H1 (cell line): ENCODE measurements at regions not wholly inside any gene's neighbourhood (a gene's known extent, or its start where the extent isn't known, plus 50 kb on each side); places are given as distances from the start of the nearest gene placed in this dataset.
"Not testable (repeated sequence)": the region's sequence is repeated elsewhere in the genome, so short reads cannot be mapped to it uniquely, and the experiment has no call there.

Experiments
- CTCF ChIA-PET: fragments of 300-600 bp; sonication (Branson Sonifier 250); formaldehyde crosslinking; loops from one replicate; lab custom pipeline; 2021; ENCODE audit not compliant: partially characterized antibody; lab: Charles Lee
- POLR2A ChIA-PET: fragments of 300-600 bp; sonication (Branson Sonifier 250); formaldehyde crosslinking; loops from one replicate; lab custom pipeline; 2021; ENCODE audit warnings: inconsistent platforms; ENCODE audit not compliant: partially characterized antibody; lab: Charles Lee
- DNase-seq, 2 experiments: peaks; one replicate each; pipeline versions ENCODE4 v3.0.0 to v3.0.0-alpha.2; 2010 to 2022; ENCODE audit warnings: low spot score in 2 of 2, low read depth in 1 of 2, mixed read lengths in 1 of 2
- FAIRE-seq: peaks from 2 replicates; lab custom pipeline; 2011; peaks lifted over from hg19 to GRCh38; lab: Jason Lieb, UNC
- H2AFZ ChIP-seq: 2 replicates; pipeline ENCODE4 v1.8.1; 2012; ENCODE audit warnings: low read length, inconsistent platforms
- H2AK5ac ChIP-seq: 2 replicates; pipeline ENCODE4 v1.6.1; 2013; ENCODE audit warnings: low read depth, low read length
- H2BK120ac ChIP-seq: replicated peaks from 2 replicates; pipeline ENCODE3; 2013; ENCODE audit warnings: low read depth, low read length, inconsistent platforms
- H2BK12ac ChIP-seq: 2 replicates; pipeline ENCODE4 v1.6.1; 2013; ENCODE audit warnings: low read depth, low read length
- H2BK15ac ChIP-seq: 2 replicates; pipeline ENCODE4 v1.6.1; 2013; ENCODE audit warnings: low read length
- H2BK20ac ChIP-seq: 2 replicates; pipeline ENCODE4 v1.6.1; 2013; ENCODE audit warnings: low read length
- H2BK5ac ChIP-seq: 2 replicates; pipeline ENCODE4 v1.6.1; 2013; ENCODE audit warnings: low read depth, low read length
- H3K14ac ChIP-seq: 2 replicates; pipeline ENCODE4 v1.6.1; 2013; ENCODE audit warnings: inconsistent platforms; ENCODE audit not compliant: insufficient read length
- H3K18ac ChIP-seq: 2 replicates; pipeline ENCODE4 v1.6.1; 2013; ENCODE audit warnings: low read length; ENCODE audit errors: extremely low read depth
- H3K23ac ChIP-seq: 2 replicates; pipeline ENCODE4 v1.6.1; 2013; ENCODE audit warnings: inconsistent platforms; ENCODE audit not compliant: insufficient read length
- H3K23me2 ChIP-seq: 2 replicates; pipeline ENCODE4 v1.6.1; 2013; ENCODE audit warnings: low read depth, low read length
- H3K27ac ChIP-seq: 2 replicates; pipeline ENCODE4 v1.6.1; 2011; ENCODE audit warnings: low read depth, low read length, inconsistent platforms
- H3K27me3 ChIP-seq, 4 experiments: replicated peaks in 1 of 4; 1 replicate in 1 of 4; 2 replicates in 3 of 4; pipeline versions ENCODE4 v1.6.1 to v1.8.1; 2011 to 2013; ENCODE audit warnings: low read length in 3 of 4, mild to moderate bottlenecking in 3 of 4, inconsistent platforms in 2 of 4, mixed read lengths in 2 of 4, moderate library complexity in 1 of 4; ENCODE audit not compliant: control insufficient read depth in 3 of 4, insufficient read depth in 3 of 4; ENCODE audit errors: extremely low read depth in 1 of 4
- H3K36me3 ChIP-seq, 4 experiments: 2 replicates each; pipeline versions ENCODE4 v1.6.1 to v1.8.1; 2011 to 2013; ENCODE audit warnings: mild to moderate bottlenecking in 4 of 4, low read length in 3 of 4, moderate library complexity in 2 of 4, control low read depth in 1 of 4, inconsistent platforms in 1 of 4; ENCODE audit not compliant: insufficient read depth in 4 of 4, control insufficient read depth in 2 of 4
- H3K4ac ChIP-seq: replicated peaks from 2 replicates; pipeline ENCODE3; 2013; ENCODE audit warnings: low read length, low read depth, mixed read lengths, inconsistent platforms; ENCODE audit not compliant: insufficient read length
- H3K4me1 ChIP-seq, 4 experiments: replicated peaks in 1 of 4; 1 replicate in 1 of 4; 2 replicates in 3 of 4; pipeline versions ENCODE4 v1.6.1 to v1.8.1; 2011 to 2013; ENCODE audit warnings: low read length in 3 of 4, inconsistent platforms in 2 of 4, mixed read lengths in 1 of 4; ENCODE audit not compliant: insufficient read depth in 4 of 4, control insufficient read depth in 3 of 4
- H3K4me2 ChIP-seq, 2 experiments: 2 replicates each; pipeline versions ENCODE4 v1.6.1 to v1.8.1; 2011 to 2013; ENCODE audit warnings: low read depth in 2 of 2, low read length in 2 of 2, control low read depth in 1 of 2, inconsistent platforms in 1 of 2, mild to moderate bottlenecking in 1 of 2; ENCODE audit not compliant: insufficient read depth in 1 of 2
- H3K4me3 ChIP-seq, 4 experiments: fragments of 200-600, 300-600 bp in 1 of 4; sonication (generic), shearing (Covaris generic), sonication (Bioruptor Twin) in 1 of 4; 2 replicates each; pipeline versions ENCODE4 v1.5.1 to v1.8.1; 2011 to 2016; ENCODE audit warnings: low read length in 4 of 4, low read depth in 3 of 4, control low read depth in 2 of 4, inconsistent platforms in 2 of 4, mild to moderate bottlenecking in 2 of 4, mixed read lengths in 1 of 4, moderate library complexity in 1 of 4; ENCODE audit not compliant: insufficient read depth in 2 of 4; ENCODE audit errors: extremely low read depth in 1 of 4
- H3K56ac ChIP-seq: replicated peaks from 2 replicates; pipeline ENCODE3; 2013; ENCODE audit warnings: low read depth, mild to moderate bottlenecking, mixed read lengths, low read length, inconsistent platforms; ENCODE audit not compliant: insufficient read length
- H3K79me1 ChIP-seq: 2 replicates; pipeline ENCODE4 v1.6.1; 2013; ENCODE audit warnings: low read depth, low read length, control low read depth
- H3K79me2 ChIP-seq, 2 experiments: 2 replicates each; pipeline versions ENCODE4 v1.6.1 to v1.8.1; 2012 to 2013; ENCODE audit warnings: low read length in 2 of 2, mild to moderate bottlenecking in 2 of 2, inconsistent platforms in 1 of 2; ENCODE audit not compliant: insufficient read depth in 2 of 2, control insufficient read depth in 1 of 2
- H3K9ac ChIP-seq, 4 experiments: replicated peaks in 1 of 4; 1 replicate in 1 of 4; 2 replicates in 3 of 4; pipeline versions ENCODE4 v1.6.1 to v1.8.1; 2011 to 2013; ENCODE audit warnings: low read depth in 3 of 4, low read length in 3 of 4, control low read depth in 2 of 4, mild to moderate bottlenecking in 2 of 4, moderate library complexity in 2 of 4, inconsistent platforms in 1 of 4; ENCODE audit errors: extremely low read depth in 1 of 4
- H3K9me3 ChIP-seq, 2 experiments: 2 replicates each; pipeline versions ENCODE4 v1.6.1 to v1.8.1; 2012 to 2013; ENCODE audit warnings: mild to moderate bottlenecking in 2 of 2, moderate library complexity in 2 of 2, control low read depth in 1 of 2, inconsistent platforms in 1 of 2, low read depth in 1 of 2, low read length in 1 of 2, mixed read lengths in 1 of 2; ENCODE audit not compliant: insufficient read depth in 2 of 2
- H4K20me1 ChIP-seq, 2 experiments: replicated peaks in 1 of 2; 2 replicates each; pipeline versions ENCODE3 to v1.8.1; 2011 to 2013; ENCODE audit warnings: inconsistent platforms in 2 of 2, low read length in 2 of 2, mild to moderate bottlenecking in 1 of 2; ENCODE audit not compliant: insufficient read depth in 2 of 2, control insufficient read depth in 1 of 2
- H4K5ac ChIP-seq: 2 replicates; pipeline ENCODE4 v1.6.1; 2013; ENCODE audit warnings: low read length, low read depth, mixed read lengths, inconsistent platforms; ENCODE audit not compliant: insufficient read length
- H4K8ac ChIP-seq: 2 replicates; pipeline ENCODE4 v1.8.0; 2013; ENCODE audit warnings: mild to moderate bottlenecking, moderate library complexity, low read length, inconsistent platforms; ENCODE audit not compliant: insufficient read depth; ENCODE audit errors: extremely low read depth
- H4K91ac ChIP-seq: replicated peaks from 2 replicates; pipeline ENCODE3; 2013; ENCODE audit warnings: low read length, mixed read lengths, inconsistent platforms; ENCODE audit not compliant: insufficient read length
- WGBS, 2 experiments: shearing (Covaris generic) in 1 of 2; methylation state at CpG; one replicate each; pipeline versions ENCODE4 v1.1.6 to v1.1.7; 2013 to 2015; ENCODE audit warnings: low lambda C conversion rate in 2 of 2, mixed read lengths in 2 of 2, inconsistent platforms in 1 of 2, low coverage in 1 of 2, missing lambda C conversion rate in 1 of 2; ENCODE audit not compliant: insufficient replicate concordance in 2 of 2, insufficient coverage in 1 of 2, insufficient read length in 1 of 2; ENCODE audit errors: extremely low coverage in 1 of 2, missing lambda C conversion rate in 1 of 2; 5-methylcytosine and 5-hydroxymethylcytosine counted together

- H3K9ac ChIP-seq, H4K20me1 ChIP-seq, H3K4me2 ChIP-seq, H2BK5ac ChIP-seq, H3K79me1 ChIP-seq, H3K18ac ChIP-seq, DNase-seq, H2BK20ac ChIP-seq, H2BK120ac ChIP-seq, H3K27ac ChIP-seq, H3K56ac ChIP-seq, FAIRE-seq, H3K4ac ChIP-seq, H3K9me3 ChIP-seq, H3K36me3 ChIP-seq, H2BK12ac ChIP-seq, H2BK15ac ChIP-seq, H4K8ac ChIP-seq, H2AK5ac ChIP-seq, H3K23ac ChIP-seq, H3K4me3 ChIP-seq, H4K5ac ChIP-seq, H4K91ac ChIP-seq, H3K23me2 ChIP-seq, H2AFZ ChIP-seq, H3K4me1 ChIP-seq, POLR2A ChIA-PET, H3K14ac ChIP-seq, H3K79me2 ChIP-seq, CTCF ChIA-PET: not testable (repeated sequence)
- peaks cover 3 to 13% (median 11%) of the 10 kb centered on the region in 4 experiments; a peak in 6 of 7 replicates for H3K27me3 ChIP-seq
- WGBS, 2 experiments, result 100% methylated on average over 2 of the region's 23 CpGs; no CpG with 5 or more reads in 1 of the 2 experiments
These were observed 153.7 kb upstream of the NRIP1 start for GRCh38 chr21:15218476-15218875.
